ENCODE measurements at regions not wholly inside any gene's neighbourhood (a gene's known extent, or its start where the extent isn't known, plus 50 kb on each side); places are given as distances from the start of the nearest gene placed in this dataset.

GRCh38 chr10:120012131-120012400 lies 119.5 kb downstream of the SEC23IP start:
- TF ChIP-seq, protein P1, sequence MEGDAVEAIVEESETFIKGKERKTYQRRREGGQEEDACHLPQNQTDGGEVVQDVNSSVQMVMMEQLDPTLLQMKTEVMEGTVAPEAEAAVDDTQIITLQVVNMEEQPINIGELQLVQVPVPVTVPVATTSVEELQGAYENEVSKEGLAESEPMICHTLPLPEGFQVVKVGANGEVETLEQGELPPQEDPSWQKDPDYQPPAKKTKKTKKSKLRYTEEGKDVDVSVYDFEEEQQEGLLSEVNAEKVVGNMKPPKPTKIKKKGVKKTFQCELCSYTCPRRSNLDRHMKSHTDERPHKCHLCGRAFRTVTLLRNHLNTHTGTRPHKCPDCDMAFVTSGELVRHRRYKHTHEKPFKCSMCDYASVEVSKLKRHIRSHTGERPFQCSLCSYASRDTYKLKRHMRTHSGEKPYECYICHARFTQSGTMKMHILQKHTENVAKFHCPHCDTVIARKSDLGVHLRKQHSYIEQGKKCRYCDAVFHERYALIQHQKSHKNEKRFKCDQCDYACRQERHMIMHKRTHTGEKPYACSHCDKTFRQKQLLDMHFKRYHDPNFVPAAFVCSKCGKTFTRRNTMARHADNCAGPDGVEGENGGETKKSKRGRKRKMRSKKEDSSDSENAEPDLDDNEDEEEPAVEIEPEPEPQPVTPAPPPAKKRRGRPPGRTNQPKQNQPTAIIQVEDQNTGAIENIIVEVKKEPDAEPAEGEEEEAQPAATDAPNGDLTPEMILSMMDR (conservative IDR thresholded peaks at IDR 0.05) = no peak
- no peak for TF ChIP-seq EZH2 (IDR thresholded peaks at IDR 0.05; ENCODE audit: low read depth)
